GM12878 (cell line): ENCODE measurements at regions not wholly inside any gene's neighbourhood (a gene's known extent, or its start where the extent isn't known, plus 50 kb on each side); places are given as distances from the start of the nearest gene placed in this dataset.

Source experiments
- ATAC-seq: fragments of 200-7000 bp; cut with Tn5 transposase; 3 replicates; pipeline ENCODE4 v1.9.1; 2020; ENCODE audit warnings: mild to moderate bottlenecking, moderate library complexity
- BruUV-seq: library from RNA; stranded (reverse); fragments of 400-500 nt; replicated peaks from 2 replicates; lab custom pipeline; 2021; lab: Mats Ljungman, UMichigan
- CTCF ChIA-PET: fragments of 300-600 bp; sonication (Branson Sonifier 250); formaldehyde crosslinking; extraction: SDS; loops from one replicate; lab custom pipeline; 2021; ENCODE audit warnings: inconsistent platforms; lab: Yijun Ruan, JAX
- POLR2A ChIA-PET: fragments of 350-600 bp; formaldehyde crosslinking; extraction: SDS; loops from one replicate; lab custom pipeline; 2021; ENCODE audit warnings: inconsistent platforms; lab: Charles Lee
- RAD21 ChIA-PET: fragments of 300-600 bp; sonication (Branson Sonifier 250); formaldehyde crosslinking; loops from one replicate; lab custom pipeline; 2023; ENCODE audit warnings: antibody characterized with exemption; ENCODE audit not compliant: unreplicated experiment; lab: Charles Lee
- SMC1A ChIA-PET: fragments of 300-600 bp; sonication (Branson Sonifier 250); formaldehyde crosslinking; loops from one replicate; lab custom pipeline; 2023; ENCODE audit not compliant: unreplicated experiment, uncharacterized antibody; lab: Charles Lee
- DNase-seq: peaks from one replicate; pipeline ENCODE4 v3.0.0-alpha.2; 2011; ENCODE audit warnings: low read depth, low spot score
- FAIRE-seq: peaks from 3 replicates; lab custom pipeline; 2011; peaks lifted over from hg19 to GRCh38; lab: Jason Lieb, UNC
- H2AFZ ChIP-seq: 2 replicates; pipeline ENCODE4 v1.6.0; 2011; ENCODE audit warnings: low read depth, low read length, control low read depth; ENCODE audit not compliant: control insufficient read depth
- H3K27ac ChIP-seq: 2 replicates; pipeline ENCODE4 v1.5.1; 2011; ENCODE audit warnings: control low read depth; ENCODE audit not compliant: control insufficient read depth, insufficient read depth
- H3K27me3 ChIP-seq, 2 experiments: replicated peaks in 1 of 2; 2 replicates each; pipeline versions ENCODE4 v1.6.0 to v1.6.1; 2011; ENCODE audit warnings: low read length in 1 of 2; ENCODE audit not compliant: control insufficient read depth in 2 of 2, insufficient read depth in 2 of 2
- H3K36me3 ChIP-seq, 2 experiments: 2 replicates each; pipeline ENCODE4 v1.5.1; 2011; ENCODE audit warnings: low read length in 1 of 2; ENCODE audit not compliant: control insufficient read depth in 2 of 2, insufficient read depth in 2 of 2
- H3K4me1 ChIP-seq: 2 replicates; pipeline ENCODE4 v1.6.1; 2011; ENCODE audit warnings: mild to moderate bottlenecking, low read length, moderate library complexity, mixed read lengths; ENCODE audit not compliant: control insufficient read depth, insufficient read depth
- H3K4me2 ChIP-seq: 2 replicates; pipeline ENCODE4 v1.6.0; 2011; ENCODE audit warnings: control low read depth; ENCODE audit not compliant: control insufficient read depth, insufficient read depth
- H3K4me3 ChIP-seq: fragments of 200-600 bp; sonication (generic); 2 replicates; pipeline ENCODE4 v1.5.1; 2016
- H3K79me2 ChIP-seq: 2 replicates; pipeline ENCODE4 v1.6.0; 2011; ENCODE audit warnings: low read length; ENCODE audit not compliant: control insufficient read depth, insufficient read depth
- H3K9ac ChIP-seq: 2 replicates; pipeline ENCODE4 v1.8.0; 2011; ENCODE audit warnings: low read length, control low read depth, mixed read lengths; ENCODE audit not compliant: control insufficient read depth, insufficient read depth
- H3K9me3 ChIP-seq: replicated peaks from 3 replicates; pipeline ENCODE4 v1.5.1; 2011; ENCODE audit warnings: mild to moderate bottlenecking, low read length; ENCODE audit not compliant: control insufficient read depth, insufficient read depth
- H4K20me1 ChIP-seq: 2 replicates; pipeline ENCODE4 v1.6.0; 2011; ENCODE audit not compliant: control insufficient read depth, insufficient read depth
- CREB1 ChIP-seq: IDR thresholded peaks from 2 replicates; pipeline ENCODE4 v1.6.1; 2012; ENCODE audit warnings: low read depth, mild to moderate bottlenecking, inconsistent platforms
- MLLT1 ChIP-seq: fragments of 450-650 bp; IDR thresholded peaks from 2 replicates; pipeline ENCODE4 v1.6.1; 2016; ENCODE audit warnings: mild to moderate bottlenecking
- ZNF687 ChIP-seq: fragments of 450-650 bp; IDR thresholded peaks from 2 replicates; pipeline ENCODE4 v1.6.1; 2017; ENCODE audit warnings: mild to moderate bottlenecking, moderate library complexity
- WGBS: methylation state at CpG from one replicate; pipeline ENCODE4 v1.1.6; 2016; ENCODE audit warnings: low lambda C conversion rate; ENCODE audit not compliant: insufficient replicate concordance, insufficient coverage; ENCODE audit errors: missing lambda C conversion rate; 5-methylcytosine and 5-hydroxymethylcytosine counted together
- in situ Hi-C: fragments of 300-500 bp; cut with MboI; formaldehyde crosslinking; loops from 9 replicates; pipeline ENCODE4 v1.14.3; 2018; ENCODE audit warnings: mixed read lengths
- intact Hi-C: fragments of 100-400 bp; cut with micrococcal nuclease; formaldehyde crosslinking; loops from one replicate; pipeline ENCODE4 v1.14.2; 2022; ENCODE audit not compliant: unreplicated experiment

- FAIRE-seq (no peak), DNase-seq (no peak), ATAC-seq (no peak)
- Histone ChIP-seq H3K27me3 (no peaks in the 10 kb centered on the region), H3K9ac (peak overlapping the region; percentile 67), H3K27ac (no peak overlapping the region), H3K4me2 (peak overlapping the region; percentile 76), H3K36me3 (no peaks in the 10 kb centered on the region), H4K20me1 (no peaks in the 10 kb centered on the region), H3K9me3 (no peaks in the 10 kb centered on the region; the same call in 2 of the 3 replicates), H2AFZ (peak overlapping the region; percentile 80), H3K4me1 (peaks cover 28% of the 10 kb centered on the region), H3K4me3 (peak overlapping the region; percentile 59), H3K79me2 (no peaks in the 10 kb centered on the region)
- in situ Hi-C loops (no loop called here), intact Hi-C loops (loop anchor here (2.0 to 5.0 kb wide), 3 partner anchors 179 to 279 kb away; partner anchors contain the start of gene SPRED1)
- ChIA-PET CTCF (interaction anchor here (0.7 to 2.5 kb wide), 6 partner anchors 11 to 282 kb away, joined by 3 to 21 read pairs (median 6); partner anchors contain the start of gene SPRED1), SMC1A (interaction anchor here (0.8 to 3.0 kb wide), 12 partner anchors 10 to 626 kb away, joined by 3 to 24 read pairs (median 5); partner anchors contain the start of gene SPRED1), RAD21 (interaction anchor here (0.7 to 1.5 kb wide), 6 partner anchors 10 to 208 kb away, joined by 3 to 12 read pairs (median 4); no protein-coding TSS in a partner anchor), POLR2A (interaction anchor here (1.0 to 1.1 kb wide), 2 partner anchors 12 to 180 kb away, joined by 3 to 6 read pairs; no protein-coding TSS in a partner anchor)
- WGBS = 38% methylated on average over 19 of the region's 19 CpGs
- BruUV-seq = no TSS peak
- TF ChIP-seq CREB1 (0 out of 2 replicates have a peak, but pooled peaks have one; percentile 1), MLLT1 (0 out of 2 replicates have a peak, but pooled peaks have one; percentile 21), ZNF687 (no peak)
- TF ChIP-seq, all 136 proteins: peak for 2
Measured at GRCh38 chr15:38073178-38073946, 138.9 kb downstream of the TMCO5A start.
